NCI-H82 treated with DMSO at 0.1 percent for 48 hours (cell line): ENCODE measurements at regions not wholly inside any gene's neighbourhood (a gene's known extent, or its start where the extent isn't known, plus 50 kb on each side); places are given as distances from the start of the nearest gene placed in this dataset.

Experiments used
- DNase-seq: peaks from one replicate; lab custom pipeline; 2025; ENCODE audit not compliant: unreplicated experiment; lab: John Stamatoyannopoulos, UW

- no peak for DNase-seq
These were observed 50.4 kb downstream of the ZBTB38 start for GRCh38 chr3:141418751-141419150.

- no peak for DNase-seq
These were observed 51.6 kb downstream of the ZBTB38 start for GRCh38 chr3:141419946-141420345.

- DNase-seq = no peak
These were observed 52.9 kb downstream of the ZBTB38 start for GRCh38 chr3:141421186-141421585.

GRCh38 chr3:141421639-141422319 is 53.5 kb downstream of the ZBTB38 start:
- no peak for DNase-seq

- DNase-seq = no peak
These were observed 54.8 kb downstream of the ZBTB38 start for GRCh38 chr3:141422961-141423582.

GRCh38 chr3:141425523-141426233 is 57.4 kb downstream of the ZBTB38 start:
- no peak for DNase-seq

- DNase-seq = peak; percentile 65
These were observed 58.2 kb downstream of the ZBTB38 start for GRCh38 chr3:141426404-141427034.

GRCh38 chr3:141427764-141428163 is 59.1 kb upstream of the RASA2 start:
- no peak for DNase-seq

- DNase-seq = no peak
These were observed 57.3 kb upstream of the RASA2 start for GRCh38 chr3:141429371-141430035.

- DNase-seq = peak; percentile 58
These were observed 56.5 kb upstream of the RASA2 start for GRCh38 chr3:141430316-141430715.

- DNase-seq = no peak
These were observed 55.1 kb upstream of the RASA2 start for GRCh38 chr3:141431411-141432378.

- no peak for DNase-seq
These were observed 53.9 kb upstream of the RASA2 start for GRCh38 chr3:141432904-141433303.

GRCh38 chr3:141434255-141434654 is 52.6 kb upstream of the RASA2 start:
- no peak for DNase-seq

- no peak for DNase-seq
These were observed 50.6 kb upstream of the RASA2 start for GRCh38 chr3:141436180-141436579.
